Posterior cingulate gyrus (tissue), 11 donors: ENCODE measurements at regions not wholly inside any gene's neighbourhood (a gene's known extent, or its start where the extent isn't known, plus 50 kb on each side); places are given as distances from the start of the nearest gene placed in this dataset.
"Not testable (repeated sequence)": the region's sequence is repeated elsewhere in the genome, so short reads cannot be mapped to it uniquely, and the experiment has no call there.

Experiments used
- DNase-seq, 10 donors: peaks; one replicate each; pipeline versions ENCODE4 v3.0.0 to v3.0.0-alpha.2; 2020 to 2021; ENCODE audit warnings: mixed read lengths in 3 of 10
- intact Hi-C: fragments of 100-400 bp; cut with DNase I; formaldehyde crosslinking; loops from one replicate; pipeline ENCODE4 v1.15.1; 2023

- intact Hi-C loops = no loop called here
- DNase-seq = no peak
Measured at GRCh38 chr5:174897281-174897950, 173.0 kb downstream of the MSX2 start.

- DNase-seq = no peak
- intact Hi-C loops = no loop called here
Measured at GRCh38 chr5:174895360-174895759, 171.0 kb downstream of the MSX2 start.

- intact Hi-C loops = no loop called here
- DNase-seq = no peak
Measured at GRCh38 chr5:174892742-174893141, 168.4 kb downstream of the MSX2 start.

GRCh38 chr5:174880412-174881200 is 156.2 kb downstream of the MSX2 start:
- peak in 2 of 10 donors; percentile 50 to 61 for DNase-seq
- intact Hi-C loops = not testable (repeated sequence)

- intact Hi-C loops = no loop called here
- DNase-seq = no peak
Measured at GRCh38 chr5:174877987-174878386, 153.6 kb downstream of the MSX2 start.

- DNase-seq = no peak
- intact Hi-C loops = no loop called here
Measured at GRCh38 chr5:174872271-174872670, 147.9 kb downstream of the MSX2 start.

- intact Hi-C loops = no loop called here
- DNase-seq = no peak
Measured at GRCh38 chr5:174852143-174852542, 127.8 kb downstream of the MSX2 start.

- intact Hi-C loops = no loop called here
- DNase-seq = no peak
Measured at GRCh38 chr5:174850565-174851169, 126.3 kb downstream of the MSX2 start.

GRCh38 chr5:174849426-174849825 is 125.0 kb downstream of the MSX2 start:
- DNase-seq = no peak
- intact Hi-C loops = no loop called here

GRCh38 chr5:174844971-174845370 is 120.6 kb downstream of the MSX2 start:
- intact Hi-C loops = no loop called here
- no peak for DNase-seq

- DNase-seq = no peak
- intact Hi-C loops = no loop called here
Measured at GRCh38 chr5:174843263-174844250, 119.2 kb downstream of the MSX2 start.

- DNase-seq = no peak
- intact Hi-C loops = no loop called here
Measured at GRCh38 chr5:174840435-174840834, 116.1 kb downstream of the MSX2 start.

- intact Hi-C loops = loop anchor here (5.0 kb wide), 1 partner anchor 98 kb away; no protein-coding TSS in a partner anchor
- DNase-seq = peak in 1 of 10 donors; percentile 27
Measured at GRCh38 chr5:174839196-174839595, 114.8 kb downstream of the MSX2 start.

- DNase-seq = peak in 5 of 10 donors; percentile 12 to 44 (median 25)
- intact Hi-C loops = loop anchor here (5.0 kb wide), 1 partner anchor 99 kb away; no protein-coding TSS in a partner anchor
Measured at GRCh38 chr5:174837919-174838902, 113.8 kb downstream of the MSX2 start.

GRCh38 chr5:174834081-174834480 is 109.7 kb downstream of the MSX2 start:
- intact Hi-C loops = no loop called here
- no peak for DNase-seq

GRCh38 chr5:174832811-174833210 is 108.4 kb downstream of the MSX2 start:
- DNase-seq = no peak
- intact Hi-C loops = no loop called here

GRCh38 chr5:174832025-174832424 is 107.6 kb downstream of the MSX2 start:
- no peak for DNase-seq
- intact Hi-C loops = no loop called here

GRCh38 chr5:174831031-174831660 is 106.8 kb downstream of the MSX2 start:
- DNase-seq = no peak
- intact Hi-C loops = no loop called here

- DNase-seq = no peak
- intact Hi-C loops = no loop called here
Measured at GRCh38 chr5:174829511-174829864, 105.1 kb downstream of the MSX2 start.
